WTC11 (cell line): ENCODE measurements at regions not wholly inside any gene's neighbourhood (a gene's known extent, or its start where the extent isn't known, plus 50 kb on each side); places are given as distances from the start of the nearest gene placed in this dataset.
A peak's percentile ranks its signal among the peaks of the same experiment; 100 is the strongest.

Experiments
- ATAC-seq: fragments of 200-7000 bp; cut with Tn5 transposase; 2 replicates; pipeline ENCODE4 v1.10.0; 2021; ENCODE audit warnings: mild to moderate bottlenecking, moderate library complexity
- CTCF ChIA-PET: fragments of 300-600 bp; sonication (Branson Sonifier 250); formaldehyde crosslinking; loops from one replicate; lab custom pipeline; 2021; ENCODE audit warnings: antibody characterized with exemption; lab: Charles Lee
- POLR2A ChIA-PET: fragments of 350-600 bp; sonication (Branson Sonifier 250); formaldehyde crosslinking; loops from one replicate; lab custom pipeline; 2021; ENCODE audit warnings: antibody characterized with exemption; lab: Charles Lee
- DNase-seq: peaks from one replicate; pipeline ENCODE4 v3.0.0; 2021; ENCODE audit warnings: low spot score
- H3K27ac Mint-ChIP-seq: 2 replicates; pipeline ENCODE4 v1.8.0; 2021; ENCODE audit warnings: mixed read lengths
- H3K27me3 Mint-ChIP-seq: 2 replicates; pipeline ENCODE4 v1.8.0; 2021; ENCODE audit warnings: low read depth, mild to moderate bottlenecking, moderate library complexity, mixed read lengths
- H3K36me3 Mint-ChIP-seq: 2 replicates; pipeline ENCODE4 v1.8.0; 2021; ENCODE audit warnings: mixed read lengths
- H3K4me1 Mint-ChIP-seq: 2 replicates; pipeline ENCODE4 v1.8.0; 2022; ENCODE audit warnings: mixed read lengths
- H3K4me3 Mint-ChIP-seq: 2 replicates; pipeline ENCODE4 v1.8.0; 2021; ENCODE audit warnings: mild to moderate bottlenecking, moderate library complexity, mixed read lengths
- H3K9me3 Mint-ChIP-seq: 2 replicates; pipeline ENCODE4 v1.8.0; 2021; ENCODE audit warnings: mixed read lengths
- AR ChIP-seq: fragments of 250-450 bp; sonication (Bioruptor Pico); IDR thresholded peaks from 2 replicates; pipeline ENCODE4 v1.9.0; 2021; ENCODE audit warnings: mild to moderate bottlenecking
- ELF4 ChIP-seq: sonication (generic); formaldehyde crosslinking; IDR thresholded peaks from 2 replicates; pipeline ENCODE4 v1.8.1; 2022; ENCODE audit warnings: low read depth, mild to moderate bottlenecking, moderate library complexity, missing genetic modification reagents
- FOXK1 ChIP-seq: sonication (generic); formaldehyde crosslinking; IDR thresholded peaks from 2 replicates; pipeline ENCODE4 v1.8.0; 2022; ENCODE audit warnings: mild to moderate bottlenecking, moderate library complexity, missing genetic modification reagents
- GABPB1 ChIP-seq: sonication (generic); formaldehyde crosslinking; IDR thresholded peaks from 2 replicates; pipeline ENCODE4 v1.8.1; 2023; ENCODE audit warnings: mild to moderate bottlenecking, missing genetic modification reagents
- GTF2I ChIP-seq: fragments of 250-450 bp; sonication (Bioruptor Pico); conservative IDR thresholded peaks from 2 replicates; pipeline ENCODE4 v1.4.0; 2021; ENCODE audit warnings: mild to moderate bottlenecking
- IRF1 ChIP-seq: sonication (generic); formaldehyde crosslinking; IDR thresholded peaks from 2 replicates; pipeline ENCODE4 v1.8.0; 2023; ENCODE audit warnings: missing genetic modification reagents
- NR2C2 ChIP-seq: sonication (generic); formaldehyde crosslinking; IDR thresholded peaks from 2 replicates; pipeline ENCODE4 v1.8.0; 2022; ENCODE audit warnings: mild to moderate bottlenecking, missing genetic modification reagents
- NR3C1 ChIP-seq: sonication (generic); formaldehyde crosslinking; conservative IDR thresholded peaks from 2 replicates; pipeline ENCODE4 v1.8.1; 2023; ENCODE audit warnings: low read depth, mild to moderate bottlenecking, missing genetic modification reagents
- OVOL2 ChIP-seq: fragments of 250-450 bp; sonication (Bioruptor Pico); IDR thresholded peaks from 2 replicates; pipeline ENCODE4 v1.9.0; 2021; ENCODE audit warnings: mild to moderate bottlenecking, borderline replicate concordance
- SOX15 ChIP-seq: fragments of 250-450 bp; sonication (Bioruptor Pico); IDR thresholded peaks from 2 replicates; pipeline ENCODE4 v1.9.0; 2021; ENCODE audit warnings: mild to moderate bottlenecking
- TEAD4 ChIP-seq: sonication (generic); formaldehyde crosslinking; IDR thresholded peaks from 2 replicates; pipeline ENCODE4 v1.8.0; 2022; ENCODE audit warnings: mild to moderate bottlenecking, missing genetic modification reagents
- ZNF416 ChIP-seq: fragments of 250-450 bp; sonication (Bioruptor Pico); IDR thresholded peaks from 2 replicates; pipeline ENCODE4 v1.9.0; 2021; ENCODE audit warnings: mild to moderate bottlenecking, inconsistent platforms
- ZNF532 ChIP-seq: fragments of 250-450 bp; sonication (Bioruptor Pico); IDR thresholded peaks from 2 replicates; pipeline ENCODE4 v1.9.0; 2021; ENCODE audit warnings: mild to moderate bottlenecking, borderline replicate concordance
- TF ChIP-seq, protein P1 (sequence below): sonication (generic); formaldehyde crosslinking; IDR thresholded peaks from 2 replicates; pipeline ENCODE4 v1.8.1; 2022; ENCODE audit warnings: mild to moderate bottlenecking, moderate library complexity, missing genetic modification reagents
- TF ChIP-seq, protein P2 (sequence below): sonication (generic); formaldehyde crosslinking; IDR thresholded peaks from 2 replicates; pipeline ENCODE4 v1.8.1; 2022; ENCODE audit warnings: missing genetic modification reagents, borderline replicate concordance
- TF ChIP-seq, protein P3 (sequence below): fragments of 250-450 bp; sonication (Bioruptor Pico); IDR thresholded peaks from 2 replicates; pipeline ENCODE4 v1.9.0; 2021; ENCODE audit warnings: moderate library complexity, mild to moderate bottlenecking, inconsistent platforms, borderline replicate concordance

DNA sequence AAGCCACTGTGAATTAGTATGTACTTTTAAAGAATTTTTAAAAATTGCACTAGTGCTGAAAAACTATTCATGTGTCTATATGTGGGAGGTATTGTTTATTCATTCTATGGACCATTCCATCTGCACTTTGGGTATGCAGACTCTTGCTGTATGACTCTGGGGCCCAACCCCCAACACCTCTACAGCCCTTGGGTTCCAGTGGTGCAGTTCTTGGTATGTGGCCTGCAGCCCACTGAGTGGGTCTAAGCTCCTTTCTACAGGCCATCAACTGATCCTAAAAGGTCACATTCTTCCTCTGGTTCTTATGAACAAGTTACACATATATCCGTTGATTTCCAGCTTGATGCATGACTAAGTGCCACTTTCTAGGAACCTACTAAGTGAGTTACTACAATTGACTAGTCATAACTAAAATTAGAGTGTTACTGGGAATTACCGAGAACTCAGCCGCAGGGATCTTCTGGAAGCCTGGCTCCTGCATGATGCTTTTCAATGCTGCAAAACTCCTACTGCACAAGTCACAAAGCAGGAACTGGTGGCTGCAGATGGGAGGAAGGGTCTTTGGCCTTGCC lies 62.4 kb upstream of the MED13L start (continued):
- TF ChIP-seq AR, result no peak
- no peak for TF ChIP-seq ZNF532
- TF ChIP-seq, all 79 proteins: peak for 0

DNA sequence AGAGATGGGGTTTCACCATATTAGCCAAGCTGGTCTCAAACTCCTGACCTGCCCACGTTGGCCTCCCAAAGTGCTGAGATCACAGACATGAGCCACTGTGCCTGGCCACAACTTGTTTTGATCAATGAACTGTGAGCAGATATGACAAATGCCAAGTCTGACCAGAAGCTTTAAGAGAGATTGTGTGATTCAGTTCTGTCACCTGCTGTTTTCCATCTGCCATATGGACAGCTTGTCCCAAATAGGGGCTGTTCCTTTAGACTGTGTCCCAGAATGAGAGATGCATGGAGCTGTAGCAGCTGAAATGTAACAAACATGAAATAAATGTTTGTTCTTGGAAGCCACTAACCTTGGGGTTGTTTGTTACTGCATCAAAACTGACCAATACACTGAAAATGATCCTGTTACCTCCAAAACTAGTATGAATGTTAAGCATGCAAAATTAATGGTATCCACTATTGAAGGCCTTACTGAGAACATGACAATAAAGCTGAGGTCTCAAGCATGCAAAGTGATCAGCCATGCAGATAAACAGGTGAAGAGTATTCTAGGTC lies 65.9 kb upstream of the MED13L start:
- DNase-seq, result no peak
- H3K27ac Mint-ChIP-seq, result no peak overlapping the region
- TF ChIP-seq FOXK1 (CRISPR knock-in tag) (no peak), NR3C1 (CRISPR knock-in tag) (no peak)
- peaks cover 25% of the 10 kb centered on the region for H3K9me3 Mint-ChIP-seq
- ChIA-PET POLR2A (no interaction called here), CTCF (no interaction called here)
- peaks cover 18% of the 10 kb centered on the region for H3K36me3 Mint-ChIP-seq
- H3K27me3 Mint-ChIP-seq, result no peaks in the 10 kb centered on the region
- no peak overlapping the region for H3K4me3 Mint-ChIP-seq
- no peak for ATAC-seq
- peaks cover 32% of the 10 kb centered on the region for H3K4me1 Mint-ChIP-seq

DNA sequence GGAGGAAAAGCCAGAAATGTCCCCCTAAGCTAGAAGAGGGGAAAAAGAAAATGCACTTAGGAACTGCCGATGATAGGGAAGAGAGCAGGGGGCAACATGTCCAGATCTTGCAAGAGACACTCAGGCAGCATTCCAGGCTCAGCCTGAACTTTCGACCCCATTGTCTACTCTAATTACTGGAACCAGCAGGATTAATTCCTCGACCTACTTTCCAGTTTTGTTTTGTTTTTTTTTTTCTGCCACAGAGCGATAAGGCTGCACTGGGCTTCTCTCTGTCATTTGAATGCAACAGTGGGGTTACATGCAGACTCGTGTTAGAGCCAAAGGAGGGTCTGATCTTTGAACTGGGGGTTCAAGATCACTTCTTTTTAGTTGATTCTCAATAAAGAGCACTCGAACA lies 68.7 kb upstream of the MED13L start:
- no peak overlapping the region for H3K27ac Mint-ChIP-seq
- no peak overlapping the region for H3K4me3 Mint-ChIP-seq
- peaks cover 25% of the 10 kb centered on the region for H3K9me3 Mint-ChIP-seq
- TF ChIP-seq TEAD4 (CRISPR knock-in tag) (no peak), OVOL2 (no peak), GABPB1 (CRISPR knock-in tag) (no peak), SOX15 (CRISPR knock-in tag) (no peak)
- TF ChIP-seq, protein P1, sequence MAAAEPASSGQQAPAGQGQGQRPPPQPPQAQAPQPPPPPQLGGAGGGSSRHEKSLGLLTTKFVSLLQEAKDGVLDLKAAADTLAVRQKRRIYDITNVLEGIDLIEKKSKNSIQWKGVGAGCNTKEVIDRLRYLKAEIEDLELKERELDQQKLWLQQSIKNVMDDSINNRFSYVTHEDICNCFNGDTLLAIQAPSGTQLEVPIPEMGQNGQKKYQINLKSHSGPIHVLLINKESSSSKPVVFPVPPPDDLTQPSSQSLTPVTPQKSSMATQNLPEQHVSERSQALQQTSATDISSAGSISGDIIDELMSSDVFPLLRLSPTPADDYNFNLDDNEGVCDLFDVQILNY (CRISPR knock-in tag), result no peak
- peaks cover 24% of the 10 kb centered on the region for H3K4me1 Mint-ChIP-seq
- peaks cover 18% of the 10 kb centered on the region for H3K36me3 Mint-ChIP-seq
- H3K27me3 Mint-ChIP-seq, result no peaks in the 10 kb centered on the region
- ATAC-seq (peak; percentile 32; the same call in 1 of the 2 replicates), DNase-seq (no peak)
- CTCF ChIA-PET, result no interaction called here
- POLR2A ChIA-PET, result interaction anchor here (0.7 kb wide), 1 partner anchor 43 kb away, joined by 3 read pairs; no protein-coding TSS in a partner anchor

- Mint-ChIP-seq H3K36me3 (peaks cover 18% of the 10 kb centered on the region), H3K27me3 (no peaks in the 10 kb centered on the region), H3K4me1 (peaks cover 24% of the 10 kb centered on the region), H3K27ac (no peak overlapping the region), H3K4me3 (no peak overlapping the region), H3K9me3 (peaks cover 25% of the 10 kb centered on the region)
- POLR2A ChIA-PET, result no interaction called here
- CTCF ChIA-PET, result no interaction called here
- ATAC-seq, result no peak
- no peak for DNase-seq
- TF ChIP-seq ELF4 (no peak), NR2C2 (CRISPR knock-in tag) (no peak), ZNF416 (CRISPR knock-in tag) (no peak), GTF2I (CRISPR knock-in tag) (no peak), IRF1 (CRISPR knock-in tag) (no peak)
- TF ChIP-seq, protein P2, sequence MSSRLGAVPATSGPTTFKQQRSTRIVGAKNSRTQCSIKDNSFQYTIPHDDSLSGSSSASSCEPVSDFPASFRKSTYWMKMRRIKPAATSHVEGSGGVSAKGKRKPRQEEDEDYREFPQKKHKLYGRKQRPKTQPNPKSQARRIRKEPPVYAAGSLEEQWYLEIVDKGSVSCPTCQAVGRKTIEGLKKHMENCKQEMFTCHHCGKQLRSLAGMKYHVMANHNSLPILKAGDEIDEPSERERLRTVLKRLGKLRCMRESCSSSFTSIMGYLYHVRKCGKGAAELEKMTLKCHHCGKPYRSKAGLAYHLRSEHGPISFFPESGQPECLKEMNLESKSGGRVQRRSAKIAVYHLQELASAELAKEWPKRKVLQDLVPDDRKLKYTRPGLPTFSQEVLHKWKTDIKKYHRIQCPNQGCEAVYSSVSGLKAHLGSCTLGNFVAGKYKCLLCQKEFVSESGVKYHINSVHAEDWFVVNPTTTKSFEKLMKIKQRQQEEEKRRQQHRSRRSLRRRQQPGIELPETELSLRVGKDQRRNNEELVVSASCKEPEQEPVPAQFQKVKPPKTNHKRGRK, result no peak
- TF ChIP-seq, protein P1 (CRISPR knock-in tag), result no peak
- TF ChIP-seq, protein P3, sequence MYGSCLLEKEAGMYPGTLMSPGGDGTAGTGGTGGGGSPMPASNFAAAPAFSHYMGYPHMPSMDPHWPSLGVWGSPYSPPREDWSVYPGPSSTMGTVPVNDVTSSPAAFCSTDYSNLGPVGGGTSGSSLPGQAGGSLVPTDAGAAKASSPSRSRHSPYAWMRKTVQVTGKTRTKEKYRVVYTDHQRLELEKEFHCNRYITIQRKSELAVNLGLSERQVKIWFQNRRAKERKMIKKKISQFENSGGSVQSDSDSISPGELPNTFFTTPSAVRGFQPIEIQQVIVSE, result no peak
These were observed 69.2 kb upstream of the MED13L start for GRCh38 chr12:116346741-116347140.
